BE2C (cell line): ENCODE measurements at regions not wholly inside any gene's neighbourhood (a gene's known extent, or its start where the extent isn't known, plus 50 kb on each side); places are given as distances from the start of the nearest gene placed in this dataset.

Experiments used
- DNase-seq: peaks from one replicate; pipeline ENCODE4 v3.0.0-alpha.2; 2020
- H3K27me3 ChIP-seq: fragments of 250-450 bp; sonication (Bioruptor Pico); 2 replicates; pipeline ENCODE4 v1.5.1; 2020; ENCODE audit warnings: mild to moderate bottlenecking
- H3K36me3 ChIP-seq: fragments of 250-450 bp; sonication (Bioruptor Pico); 2 replicates; pipeline ENCODE4 v1.5.1; 2020; ENCODE audit warnings: mild to moderate bottlenecking
- H3K4me1 ChIP-seq: fragments of 250-450 bp; sonication (Bioruptor Pico); 2 replicates; pipeline ENCODE4 v1.5.1; 2020
- H3K4me3 ChIP-seq: 2 replicates; pipeline ENCODE4 v1.5.1; 2011; ENCODE audit warnings: low read depth, low read length
- H3K9me3 ChIP-seq: fragments of 250-450 bp; sonication (Bioruptor Pico); 2 replicates; pipeline ENCODE4 v1.5.1; 2020
- CTCF ChIP-seq: IDR thresholded peaks from 2 replicates; pipeline ENCODE4 v1.5.1; 2012; ENCODE audit warnings: mild to moderate bottlenecking, low read depth, low read length

DNA sequence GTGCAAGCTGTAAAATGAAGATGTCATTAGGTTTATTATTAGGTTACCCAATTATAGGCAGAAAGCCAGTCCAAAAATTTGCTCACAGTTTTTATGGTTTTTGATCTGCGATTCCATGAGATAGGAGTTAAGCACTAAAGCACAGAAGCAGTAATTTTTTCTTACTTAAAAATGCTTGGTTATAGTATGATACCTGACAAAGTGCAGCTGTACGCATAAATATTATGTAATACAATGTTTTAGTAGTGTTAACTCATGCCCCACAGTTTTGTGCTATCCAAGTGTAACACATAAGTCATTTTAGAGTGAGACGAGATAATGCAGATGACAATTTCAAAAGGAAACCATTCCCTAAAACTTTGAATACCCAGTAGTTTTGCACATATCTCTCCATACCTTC, 357.8 kb downstream of the TMA16 start:
- no peaks in the 10 kb centered on the region for H3K9me3 ChIP-seq
- H3K4me3 ChIP-seq, result no peak overlapping the region
- H3K27me3 ChIP-seq, result no peaks in the 10 kb centered on the region
- no peaks in the 10 kb centered on the region for H3K4me1 ChIP-seq
- TF ChIP-seq CTCF, result no peak
- H3K36me3 ChIP-seq, result no peaks in the 10 kb centered on the region
- no peak for DNase-seq

DNA sequence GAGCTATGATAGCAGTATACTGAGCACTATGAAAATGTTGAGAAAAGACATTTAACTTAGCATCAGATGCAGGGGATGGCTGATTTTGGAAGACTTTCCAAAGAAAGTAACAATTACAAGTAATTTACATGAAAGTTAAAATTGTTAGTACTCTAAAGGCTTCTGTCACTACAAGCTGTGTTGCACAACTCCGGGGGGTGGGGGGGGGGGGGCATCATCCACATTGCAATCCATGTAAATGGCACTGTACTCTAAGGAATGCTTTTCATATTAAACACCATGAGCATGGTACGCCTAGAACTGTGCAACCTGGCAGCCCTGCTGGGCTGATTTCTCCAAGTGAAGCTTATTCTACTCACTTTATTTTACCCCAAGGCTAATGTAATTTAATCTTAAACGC, 363.4 kb downstream of the TMA16 start:
- no peaks in the 10 kb centered on the region for H3K36me3 ChIP-seq
- H3K4me3 ChIP-seq, result no peak overlapping the region
- TF ChIP-seq CTCF, result no peak
- no peak for DNase-seq
- no peaks in the 10 kb centered on the region for H3K27me3 ChIP-seq
- H3K9me3 ChIP-seq, result no peaks in the 10 kb centered on the region
- no peaks in the 10 kb centered on the region for H3K4me1 ChIP-seq

DNA sequence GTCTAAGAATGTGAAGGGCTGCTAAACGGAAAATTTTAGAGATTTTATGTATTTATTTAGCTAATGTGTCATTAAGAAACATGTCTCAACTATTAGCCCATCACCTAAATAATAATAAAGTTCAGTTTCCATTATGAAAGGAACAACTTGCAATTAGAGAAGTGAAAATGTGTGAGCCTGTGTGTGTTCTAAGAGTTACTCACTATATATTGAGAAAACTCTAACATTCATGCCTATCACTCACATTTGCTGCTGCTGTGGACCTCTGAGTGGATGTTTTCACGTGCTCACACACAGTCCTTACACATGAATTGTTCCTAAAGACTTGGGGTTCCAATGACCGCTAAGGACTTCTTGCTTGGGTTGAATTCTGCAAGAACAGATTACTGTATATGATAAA, 364.0 kb downstream of the TMA16 start:
- TF ChIP-seq CTCF, result no peak
- no peak for DNase-seq
- Histone ChIP-seq H3K36me3 (no peaks in the 10 kb centered on the region), H3K4me1 (no peaks in the 10 kb centered on the region), H3K9me3 (no peaks in the 10 kb centered on the region), H3K27me3 (no peaks in the 10 kb centered on the region), H3K4me3 (no peak overlapping the region)

- no peak for DNase-seq
- Histone ChIP-seq H3K36me3 (no peaks in the 10 kb centered on the region), H3K27me3 (no peaks in the 10 kb centered on the region), H3K4me3 (no peak overlapping the region), H3K9me3 (no peaks in the 10 kb centered on the region; the same call in 1 of the 2 replicates), H3K4me1 (no peaks in the 10 kb centered on the region)
- TF ChIP-seq CTCF, result no peak
Observed at GRCh38 chr4:163863082-163863481, 368.6 kb downstream of the TMA16 start.

- no peak for DNase-seq
- no peaks in the 10 kb centered on the region for H3K4me1 ChIP-seq
- H3K4me3 ChIP-seq, result no peak overlapping the region
- H3K36me3 ChIP-seq, result no peaks in the 10 kb centered on the region
- no peaks in the 10 kb centered on the region; the same call in 1 of the 2 replicates for H3K9me3 ChIP-seq
- TF ChIP-seq CTCF, result no peak
- no peaks in the 10 kb centered on the region for H3K27me3 ChIP-seq
Observed at GRCh38 chr4:163865010-163865409, 370.5 kb downstream of the TMA16 start.

- no peaks in the 10 kb centered on the region; the same call in 1 of the 2 replicates for H3K9me3 ChIP-seq
- DNase-seq, result no peak
- no peaks in the 10 kb centered on the region for H3K36me3 ChIP-seq
- H3K4me1 ChIP-seq, result no peaks in the 10 kb centered on the region
- H3K4me3 ChIP-seq, result no peak overlapping the region
- no peaks in the 10 kb centered on the region for H3K27me3 ChIP-seq
- no peak for TF ChIP-seq CTCF
Observed at GRCh38 chr4:163866728-163867315, 372.3 kb downstream of the TMA16 start.
